ENCODE measurements at regions not wholly inside any gene's neighbourhood (a gene's known extent, or its start where the extent isn't known, plus 50 kb on each side); places are given as distances from the start of the nearest gene placed in this dataset.

DNA sequence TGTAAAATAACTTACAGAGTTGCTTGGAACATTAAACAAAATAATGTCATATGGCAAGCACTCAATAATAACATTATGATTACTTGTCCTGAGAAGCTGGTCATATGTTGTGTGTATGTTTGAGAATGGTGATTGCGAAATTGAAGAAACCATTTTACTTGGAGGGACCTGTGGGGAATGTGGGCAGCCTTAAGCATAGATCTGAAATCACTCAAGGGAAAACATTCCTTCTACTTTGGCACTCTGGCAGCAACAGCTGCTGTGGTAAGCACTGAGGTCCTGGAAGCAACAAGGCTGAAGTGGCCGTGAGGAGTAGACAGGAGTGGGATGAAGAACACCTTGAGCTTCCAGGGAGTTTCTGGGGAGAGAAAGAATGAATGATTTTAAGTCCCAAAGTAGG, 165.4 kb upstream of the ADAMTS5 start:
- no peak for DNase-seq (ENCODE audit: low spot score)

DNA sequence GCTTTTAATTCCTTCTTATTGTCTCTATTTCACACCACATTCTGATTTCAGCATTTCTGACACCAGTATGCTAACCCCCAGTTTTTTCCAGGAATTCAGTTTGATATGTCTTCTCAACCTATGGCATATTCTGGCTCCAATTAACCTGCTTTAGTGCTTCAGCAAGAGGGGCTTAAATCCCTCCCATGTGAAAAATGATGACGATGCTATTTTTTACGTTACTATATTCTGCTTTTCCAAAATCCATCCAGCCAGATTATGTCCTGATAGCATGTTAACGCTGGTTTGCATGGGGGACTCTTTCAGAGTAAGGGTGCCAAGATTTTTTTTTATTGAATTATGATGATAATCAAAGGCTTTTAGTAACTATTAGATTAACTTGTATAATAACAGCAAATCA, 163.3 kb upstream of the ADAMTS5 start:
- no peak for DNase-seq (ENCODE audit: low spot score)

DNA sequence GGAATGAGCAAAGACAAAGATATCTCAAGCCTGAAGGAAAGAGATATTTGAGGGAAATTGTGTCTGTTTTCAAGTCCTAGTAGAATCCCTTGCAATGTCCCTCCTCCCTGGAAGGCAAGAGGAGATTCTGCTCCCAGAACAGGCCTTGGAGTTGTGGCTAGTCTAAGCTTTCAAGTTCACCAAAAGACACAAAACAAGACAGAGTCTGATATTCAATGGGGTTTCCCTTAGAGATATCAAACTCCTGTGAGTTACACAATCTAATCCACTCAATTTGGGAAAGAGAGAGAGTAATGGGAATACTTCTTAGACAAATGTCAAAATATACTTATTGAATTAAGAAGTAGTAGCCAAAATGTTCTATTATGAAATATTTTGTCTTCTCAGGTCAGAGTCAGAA, 162.8 kb upstream of the ADAMTS5 start:
- no peak for DNase-seq (ENCODE audit: low spot score)

DNA sequence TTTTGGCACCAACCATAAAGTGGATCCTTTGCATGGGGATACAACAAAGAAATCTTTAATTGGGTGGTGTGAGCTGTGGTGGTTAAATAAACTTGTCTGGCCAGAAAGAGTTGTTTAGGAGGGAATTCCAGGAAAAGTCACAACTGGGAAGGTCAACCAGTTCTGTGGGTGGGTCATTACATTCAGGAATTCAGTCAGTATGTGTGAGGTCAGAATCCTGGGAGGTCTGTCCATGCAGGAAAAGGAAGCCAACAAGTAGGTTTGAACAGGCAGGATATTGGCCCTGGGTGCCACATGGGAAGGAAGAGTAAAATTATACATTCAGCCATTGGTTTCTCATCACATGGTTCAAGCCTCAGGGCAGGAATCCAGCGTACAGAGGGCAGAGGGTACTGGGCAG, 162.3 kb upstream of the ADAMTS5 start:
- no peak for DNase-seq (ENCODE audit: low spot score)

DNA sequence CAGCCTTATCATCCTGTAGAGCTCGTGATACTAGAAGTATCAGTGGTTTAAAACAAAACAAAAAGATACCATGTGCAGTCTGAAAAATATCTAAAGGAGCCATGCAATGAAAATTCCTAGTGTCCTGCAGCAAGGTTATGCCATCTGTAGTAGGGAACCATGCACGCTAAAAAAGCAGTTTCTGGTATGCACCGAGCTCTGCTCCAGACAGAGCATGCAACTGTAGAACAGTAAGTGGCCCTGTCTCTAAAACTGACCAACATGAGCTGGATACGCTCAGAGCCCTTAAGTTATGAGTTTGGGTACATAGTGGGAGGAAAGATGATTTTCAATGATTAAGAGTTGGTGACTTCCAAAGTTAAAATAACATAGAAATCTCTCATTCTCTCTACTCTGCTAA, 159.3 kb upstream of the ADAMTS5 start:
- DNase-seq (ENCODE audit: low spot score) = no peak

DNA sequence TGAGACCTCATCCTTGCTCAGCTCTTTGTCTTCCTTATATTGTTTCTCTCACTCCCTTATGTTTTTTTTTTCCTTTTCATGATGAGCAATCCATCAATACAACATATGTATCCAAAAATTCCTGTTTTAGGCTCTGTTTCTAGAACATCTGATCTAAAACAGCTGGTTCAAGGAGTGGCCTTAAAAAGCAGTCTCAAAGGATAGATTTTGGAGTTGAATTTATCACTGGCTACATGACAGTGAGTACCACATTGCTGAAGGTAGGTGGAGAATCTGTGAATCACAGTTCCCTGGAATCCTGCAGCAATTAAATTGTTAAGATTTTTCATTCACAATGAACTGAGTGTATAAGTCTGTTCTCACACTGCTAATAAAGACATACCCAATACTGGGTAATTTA, 155.8 kb upstream of the ADAMTS5 start:
- DNase-seq (ENCODE audit: low spot score) = no peak

DNA sequence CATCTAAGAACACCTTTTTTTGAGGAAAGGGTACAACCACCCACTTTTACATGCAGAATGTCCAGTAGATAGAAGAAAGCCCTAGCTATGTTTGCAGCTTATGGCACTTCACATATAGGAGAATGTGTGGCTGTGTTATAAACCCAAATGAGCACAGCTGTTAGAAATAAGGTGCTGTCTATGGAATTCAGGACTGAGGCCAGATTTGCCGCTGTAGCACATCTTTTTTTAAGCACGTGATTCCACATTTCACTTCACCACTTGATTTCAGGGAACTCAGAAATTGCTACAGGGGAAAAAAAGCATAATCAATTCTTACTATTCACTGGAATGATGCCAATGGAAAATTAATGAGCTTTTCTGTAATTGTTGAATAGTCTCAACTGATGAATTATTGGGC, 147.2 kb upstream of the ADAMTS5 start:
- DNase-seq (ENCODE audit: low spot score) = no peak

DNA sequence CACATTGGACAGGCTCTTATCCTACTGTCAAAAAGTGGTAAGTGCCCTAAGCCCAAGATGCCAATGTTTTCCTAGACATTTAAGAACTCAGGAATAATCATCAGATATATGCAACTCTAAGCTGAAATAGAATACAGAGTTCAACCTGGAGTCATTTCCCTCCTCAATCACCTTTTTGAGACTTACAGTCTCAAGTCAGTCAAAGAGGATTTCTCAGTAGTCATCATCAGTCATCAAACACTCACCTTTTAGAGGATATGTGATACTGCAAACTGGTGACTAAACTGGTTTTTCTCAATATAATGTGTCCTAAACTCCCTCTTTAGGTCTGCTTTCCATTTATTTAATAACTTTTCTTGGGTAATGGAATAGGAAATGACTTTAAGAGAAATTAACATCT, 145.3 kb upstream of the ADAMTS5 start:
- DNase-seq (ENCODE audit: low spot score) = no peak

DNA sequence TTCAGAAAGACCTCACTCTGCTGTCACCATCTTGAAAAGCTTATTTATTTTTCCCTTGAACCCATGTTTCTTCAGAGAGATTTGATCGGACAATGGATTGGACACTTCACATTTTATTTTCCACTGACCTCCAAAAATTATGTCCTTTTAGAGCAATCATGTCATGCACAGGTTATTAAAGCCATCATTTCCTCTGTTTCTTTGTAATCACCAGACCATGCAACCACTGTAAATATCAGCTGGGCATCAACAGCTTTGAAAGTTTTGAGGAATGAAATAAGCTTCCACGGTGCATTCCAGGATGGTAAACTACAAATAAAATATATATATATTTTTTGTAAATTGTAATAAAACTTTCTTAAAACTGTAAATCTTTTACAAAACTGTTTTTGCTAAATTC, 144.1 kb upstream of the ADAMTS5 start:
- no peak for DNase-seq (ENCODE audit: low spot score)

DNA sequence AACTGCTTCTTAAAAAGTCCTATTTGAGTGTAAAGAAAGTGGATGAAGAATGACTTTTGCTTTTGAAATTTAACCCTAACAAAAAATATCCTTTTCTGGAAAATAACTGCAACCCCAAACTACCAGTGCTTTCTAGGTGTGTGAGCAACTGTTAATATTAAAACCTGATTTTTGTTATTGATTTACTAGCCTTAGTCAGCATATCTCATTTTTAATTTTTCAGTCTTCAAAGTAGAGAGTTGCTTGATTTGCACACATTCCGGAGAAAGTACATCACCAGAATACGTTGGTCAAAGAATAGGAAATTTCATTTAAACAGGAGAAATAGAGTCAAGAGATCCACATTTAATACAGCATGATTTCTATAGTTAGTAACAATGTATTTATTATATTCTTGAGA, 141.8 kb upstream of the ADAMTS5 start:
- DNase-seq (ENCODE audit: low spot score) = no peak

DNA sequence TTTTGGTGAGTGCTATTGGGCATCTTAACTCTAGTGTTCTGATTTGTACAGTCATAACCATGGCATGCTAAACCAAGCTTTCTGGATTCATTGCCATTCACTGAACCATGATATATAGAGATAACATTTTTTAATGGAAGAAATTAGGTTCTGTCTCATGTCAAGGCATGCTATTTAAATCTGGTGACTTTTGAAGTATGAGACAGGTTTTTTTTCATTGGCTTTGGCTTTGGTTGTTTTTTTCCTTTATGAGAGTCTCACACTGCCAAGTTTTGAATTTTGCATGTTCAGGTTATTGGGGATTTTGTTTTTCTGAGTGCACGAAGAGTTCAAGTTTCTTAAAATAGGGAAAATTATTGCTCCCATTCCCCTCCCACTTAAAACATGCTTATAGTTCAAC, 141.3 kb upstream of the ADAMTS5 start:
- peak; percentile 5 for DNase-seq (ENCODE audit: low spot score)

DNA sequence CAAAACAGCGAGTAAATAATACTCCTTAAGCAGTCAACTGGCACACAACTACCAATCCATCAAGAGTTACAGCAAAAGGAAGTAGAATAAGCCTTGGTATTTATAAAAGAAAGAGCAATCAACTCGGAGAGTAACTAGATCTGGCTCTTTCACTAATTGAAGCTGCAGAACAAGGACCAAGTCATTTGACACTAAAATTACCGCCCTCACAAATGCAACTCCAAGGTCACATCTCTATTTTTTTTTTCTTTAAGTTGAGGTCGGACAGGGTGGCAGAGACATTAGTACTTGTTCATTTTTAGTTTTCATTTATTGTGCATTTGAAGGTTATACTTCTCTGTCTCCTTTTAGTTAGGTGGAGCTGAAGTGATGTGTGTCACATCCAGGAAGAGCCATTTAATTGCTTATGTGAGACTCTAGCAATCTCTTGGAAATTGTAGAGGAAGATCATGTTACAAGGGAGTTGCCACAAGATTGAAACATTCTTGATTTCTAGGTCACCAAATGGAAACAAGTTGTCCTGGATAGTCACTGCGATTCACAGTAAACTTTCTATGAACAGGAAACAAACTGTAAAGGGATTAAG, 138.1 kb upstream of the ADAMTS5 start:
- peak; percentile 10 for DNase-seq (ENCODE audit: low spot score)

DNA sequence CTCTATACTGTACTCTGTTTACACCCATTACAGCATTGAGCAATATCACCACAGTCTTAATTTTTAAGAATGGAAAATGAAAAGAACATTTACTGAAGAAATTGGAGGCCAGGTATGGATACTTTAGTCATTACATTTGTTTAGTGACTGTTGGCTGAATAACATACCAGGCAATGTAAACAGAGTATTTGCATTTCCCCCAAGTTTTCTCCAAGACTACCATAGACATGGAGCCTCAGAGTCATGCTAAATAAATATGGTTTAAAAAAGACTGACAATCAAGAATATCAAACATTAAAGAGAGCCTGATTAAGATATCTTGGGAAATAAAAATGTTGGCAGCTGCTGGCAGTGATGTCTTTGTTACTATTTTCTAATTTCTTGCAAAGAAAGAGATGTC, 136.9 kb upstream of the ADAMTS5 start:
- no peak for DNase-seq (ENCODE audit: low spot score)

DNA sequence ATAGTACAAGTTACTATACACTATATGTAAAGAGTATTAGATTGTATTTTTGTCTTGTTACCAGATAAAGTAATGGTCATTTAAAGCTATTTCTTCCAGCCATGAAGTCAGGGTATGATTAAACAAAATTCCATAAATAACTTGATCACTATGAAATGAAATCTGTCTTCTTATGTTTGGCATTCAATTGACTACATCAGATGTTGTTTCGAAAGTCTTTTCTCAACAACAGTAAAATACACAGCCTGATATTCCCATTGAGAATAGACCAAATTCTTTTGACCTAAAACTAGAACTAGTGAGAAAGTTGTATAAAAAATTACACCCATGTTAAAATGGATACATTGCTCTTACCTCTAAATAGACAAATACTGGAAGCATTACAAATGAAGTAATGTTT, 134.6 kb upstream of the ADAMTS5 start:
- no peak for DNase-seq (ENCODE audit: low spot score)

DNA sequence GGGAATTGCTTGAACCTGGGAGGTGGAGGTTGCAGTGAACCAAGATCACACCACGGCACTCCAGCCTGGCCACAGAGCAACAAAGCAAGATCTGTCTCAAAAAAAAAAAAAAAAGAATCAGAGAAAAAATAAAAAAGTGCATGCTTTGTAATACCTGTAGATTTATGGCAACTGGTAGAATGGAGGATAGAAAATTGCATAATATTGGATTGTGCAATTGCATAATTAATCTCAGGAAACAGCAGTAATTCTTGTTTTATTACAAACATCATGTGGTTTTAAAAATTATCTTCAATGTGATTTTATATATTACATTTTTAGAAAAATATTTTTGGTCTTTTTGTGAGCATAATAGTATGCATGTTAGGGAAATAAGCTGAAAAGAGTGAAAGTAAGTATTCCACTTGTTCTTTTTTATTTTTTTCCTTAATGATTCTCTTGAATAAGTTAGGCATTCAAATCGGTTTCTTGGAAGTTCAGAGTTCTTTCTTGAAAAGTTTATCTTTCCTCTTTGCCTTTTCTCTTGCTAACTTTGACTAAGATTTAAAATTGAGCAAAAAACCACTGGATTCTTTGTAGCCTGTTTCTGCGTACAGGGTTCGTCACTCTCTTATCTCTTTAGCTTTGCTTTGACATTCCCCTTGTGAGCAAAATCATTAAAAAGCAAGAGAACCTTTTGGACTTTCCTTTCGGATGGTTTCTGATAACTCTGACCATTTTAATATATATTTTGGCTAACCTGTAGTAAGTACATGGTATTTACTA, 127.5 kb upstream of the ADAMTS5 start:
- DNase-seq (ENCODE audit: low spot score) = no peak

DNA sequence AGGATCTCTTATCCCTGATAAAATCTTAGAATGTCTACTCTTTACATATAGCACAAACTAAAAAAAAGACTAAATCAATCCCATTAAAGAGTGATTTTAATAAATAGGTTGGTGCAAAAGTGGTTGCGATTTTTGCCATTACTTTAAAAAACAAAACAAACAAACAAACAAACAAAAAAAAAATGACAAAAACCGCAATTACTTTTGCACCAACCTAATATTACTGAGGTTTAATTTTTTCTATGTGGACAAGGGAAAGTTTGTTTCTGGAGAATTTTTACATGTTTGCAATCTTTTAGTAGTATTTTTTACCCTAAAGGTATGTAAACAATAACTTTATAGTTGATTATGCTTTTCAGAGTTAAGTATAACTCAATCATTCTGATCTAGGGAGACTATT, 119.7 kb upstream of the ADAMTS5 start:
- DNase-seq (ENCODE audit: low spot score) = no peak

DNA sequence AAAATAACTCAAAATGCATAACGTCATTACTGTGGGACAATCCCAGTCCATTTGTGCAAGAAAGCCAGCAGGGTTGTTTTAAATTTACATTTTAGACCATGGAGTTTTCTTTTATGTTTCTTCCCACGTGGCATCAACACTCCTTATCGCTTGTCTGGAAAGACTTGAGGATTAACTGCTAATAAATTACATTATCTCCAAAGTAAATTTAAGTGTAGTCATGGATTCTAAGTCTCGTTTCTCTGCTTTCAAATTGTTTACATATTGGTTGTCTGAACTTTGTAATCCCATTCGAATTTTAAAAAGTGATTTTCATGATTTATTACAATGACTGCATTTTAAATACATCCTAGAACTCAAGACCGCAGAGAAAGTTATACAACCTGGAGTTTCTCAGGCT, 119.3 kb upstream of the ADAMTS5 start:
- DNase-seq (ENCODE audit: low spot score) = no peak

DNA sequence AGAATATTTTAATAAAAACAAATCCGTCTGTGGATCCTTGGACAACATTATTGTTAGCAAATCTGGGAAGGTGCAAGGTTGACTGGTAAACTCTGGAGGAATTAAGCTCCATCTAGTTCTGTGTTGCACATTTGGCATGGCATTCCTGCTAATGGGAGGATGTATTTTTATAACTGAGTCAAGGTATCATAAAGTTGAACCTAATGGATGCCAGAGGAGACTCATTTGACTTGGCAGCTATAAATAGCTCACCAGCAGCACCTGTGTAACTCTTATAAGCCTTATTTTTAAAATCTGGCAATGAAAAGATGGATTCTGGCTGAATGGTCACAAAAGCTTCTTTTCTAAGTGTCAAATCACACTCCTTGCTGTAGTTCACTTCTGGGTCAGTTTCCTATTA, 118.5 kb upstream of the ADAMTS5 start:
- no peak for DNase-seq (ENCODE audit: low spot score)

DNA sequence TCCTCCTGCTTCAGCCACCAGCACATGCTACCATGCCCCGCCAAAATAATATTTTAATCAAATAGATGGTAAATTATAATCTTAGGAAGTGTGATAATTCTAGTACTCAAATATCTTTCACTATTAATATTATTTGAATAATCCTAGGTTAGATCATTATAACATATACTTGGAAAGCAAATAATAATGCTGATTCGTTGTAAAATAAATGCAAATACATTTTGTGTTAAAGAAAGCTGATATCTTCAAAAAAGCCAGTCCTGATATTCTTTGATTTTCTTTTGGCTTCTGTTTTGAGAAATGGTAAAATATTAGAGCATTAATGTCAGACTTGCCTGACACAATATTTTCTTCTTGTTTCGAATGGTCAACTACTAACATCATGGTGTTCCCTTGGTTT, 116.3 kb upstream of the ADAMTS5 start:
- DNase-seq (ENCODE audit: low spot score) = no peak

DNA sequence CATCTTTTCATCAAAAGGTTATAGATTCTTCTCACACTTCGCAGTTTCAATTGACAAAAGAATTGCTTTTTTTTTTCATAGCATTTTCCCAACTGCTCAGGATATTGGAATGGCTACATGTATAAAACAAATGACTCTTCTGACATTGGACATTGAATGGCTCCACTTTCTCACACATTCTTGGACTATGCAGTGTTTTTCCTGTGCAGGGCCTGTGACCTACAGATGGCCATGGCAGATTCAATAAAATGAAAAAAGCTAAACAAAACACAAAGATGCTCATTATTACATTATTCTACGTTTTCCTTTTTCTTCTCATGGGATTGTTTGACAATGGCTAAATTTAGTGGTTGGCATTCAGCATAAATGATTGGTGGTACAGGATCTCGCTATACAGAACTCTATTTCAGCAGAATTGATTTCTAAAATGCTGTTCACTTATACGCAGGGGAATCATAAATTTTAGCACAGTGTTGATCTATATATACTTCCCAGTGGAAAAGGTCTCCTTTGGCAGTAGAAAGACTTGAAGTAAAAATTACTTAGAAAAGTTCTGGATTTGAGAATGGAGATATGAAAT, 115.6 kb upstream of the ADAMTS5 start:
- no peak for DNase-seq (ENCODE audit: low spot score)

DNA sequence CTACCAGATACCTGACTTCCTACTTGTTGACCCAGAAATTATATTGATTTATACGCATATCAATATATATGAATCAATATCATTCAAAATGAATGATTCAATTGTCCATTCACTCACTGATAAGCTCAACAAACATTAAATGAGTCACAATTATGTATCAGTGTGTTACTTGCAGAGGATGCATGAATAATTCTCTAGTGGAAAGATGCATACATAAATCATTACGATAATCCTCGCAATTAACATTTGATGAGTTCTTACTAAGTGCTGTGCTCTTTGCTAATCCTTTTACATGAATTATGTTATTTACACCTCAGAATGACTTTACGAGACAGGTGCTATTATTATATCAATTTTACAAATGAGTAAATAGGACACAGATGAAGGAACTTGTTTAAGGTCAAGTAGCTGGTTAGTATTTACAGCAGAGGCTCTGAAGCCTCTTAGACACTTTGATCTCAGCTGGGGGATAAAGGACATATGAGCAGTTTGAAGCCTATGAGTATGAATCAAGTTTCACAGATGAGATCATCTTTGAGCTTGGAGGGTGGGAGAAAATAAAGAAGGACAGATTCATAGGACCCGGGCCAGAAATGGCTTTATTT, 112.8 kb upstream of the ADAMTS5 start:
- no peak for DNase-seq (ENCODE audit: low spot score)

DNA sequence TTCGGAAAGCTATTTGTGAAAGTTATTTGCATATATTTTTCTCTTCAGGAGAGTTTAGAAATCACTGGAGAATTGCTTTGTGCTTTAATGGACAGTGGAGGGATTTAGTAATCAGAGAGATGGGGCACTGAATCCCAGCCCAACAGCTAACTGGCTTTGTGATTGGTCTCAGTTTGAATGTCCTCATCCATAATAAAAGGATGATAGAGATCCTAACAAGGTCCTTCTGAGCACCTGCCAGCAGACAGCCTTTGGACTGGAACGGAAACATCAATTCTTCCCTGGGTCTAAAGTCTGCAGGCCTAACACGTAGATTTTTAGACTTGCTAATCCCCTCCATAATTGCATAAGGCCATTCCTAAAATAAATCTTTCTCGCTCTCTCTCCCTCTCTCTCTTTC, 112.0 kb upstream of the ADAMTS5 start:
- no peak for DNase-seq (ENCODE audit: low spot score)

DNA sequence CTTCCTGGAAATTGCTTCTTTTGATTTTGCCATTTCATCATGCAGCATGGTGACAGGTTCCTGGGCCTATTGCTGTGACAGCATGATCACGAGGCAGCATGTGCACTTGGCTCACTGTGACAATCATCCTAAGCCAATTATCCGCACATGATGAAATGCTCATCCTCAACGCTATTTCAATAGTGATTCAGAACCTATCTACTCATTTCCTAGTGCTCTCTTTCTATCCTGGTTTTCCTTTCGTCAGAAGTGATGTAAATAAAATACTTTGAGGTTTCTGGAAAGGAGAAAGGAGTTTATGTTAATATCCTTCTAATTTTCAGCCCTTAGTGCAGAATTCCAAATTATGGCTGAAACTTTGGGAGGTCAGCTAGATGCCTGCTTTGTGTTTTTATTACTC, 110.6 kb upstream of the ADAMTS5 start:
- DNase-seq (ENCODE audit: low spot score) = no peak

Data from A172 (cell line).